HFF-Myc (cell line): ENCODE measurements at regions not wholly inside any gene's neighbourhood (a gene's known extent, or its start where the extent isn't known, plus 50 kb on each side); places are given as distances from the start of the nearest gene placed in this dataset.

Source experiments
- DNase-seq: peaks from one replicate; pipeline ENCODE4 v3.0.0-alpha.2; 2011; ENCODE audit warnings: low read depth; ENCODE audit errors: extremely low read depth
- H3K4me3 ChIP-seq: replicated peaks from 2 replicates; pipeline ENCODE4 v1.5.1; 2011; ENCODE audit warnings: low read depth, mild to moderate bottlenecking, control low read depth, low read length
- CTCF ChIP-seq: IDR thresholded peaks from 2 replicates; pipeline ENCODE4 v1.5.1; 2012; ENCODE audit warnings: mild to moderate bottlenecking, low read depth, low read length, control low read depth; ENCODE audit errors: missing control alignments

- no peak for DNase-seq
- TF ChIP-seq CTCF, result no peak
- H3K4me3 ChIP-seq, result no peak overlapping the region
Observed at GRCh38 chr2:160730296-160730995, 236.8 kb upstream of the RBMS1 start.

GRCh38 chr2:160731415-160731814 lies 237.8 kb upstream of the RBMS1 start:
- TF ChIP-seq CTCF, result no peak
- no peak for DNase-seq
- H3K4me3 ChIP-seq, result no peak overlapping the region

GRCh38 chr2:160731856-160732255 lies 238.2 kb upstream of the RBMS1 start:
- H3K4me3 ChIP-seq, result no peak overlapping the region
- TF ChIP-seq CTCF, result no peak
- DNase-seq, result no peak

- TF ChIP-seq CTCF, result no peak
- no peak overlapping the region for H3K4me3 ChIP-seq
- DNase-seq, result no peak
Observed at GRCh38 chr2:160735696-160736095, 242.1 kb upstream of the RBMS1 start.

- no peak for TF ChIP-seq CTCF
- H3K4me3 ChIP-seq, result no peak overlapping the region
- no peak for DNase-seq
Observed at GRCh38 chr2:160736148-160737028, 242.8 kb upstream of the RBMS1 start.

GRCh38 chr2:160737247-160737646 lies 243.6 kb upstream of the RBMS1 start:
- H3K4me3 ChIP-seq, result no peak overlapping the region
- no peak for DNase-seq
- no peak for TF ChIP-seq CTCF

GRCh38 chr2:160741271-160741670 lies 247.7 kb upstream of the RBMS1 start:
- no peak for TF ChIP-seq CTCF
- no peak overlapping the region for H3K4me3 ChIP-seq
- DNase-seq, result no peak
